Testis (tissue), 2 donors: ENCODE measurements at regions not wholly inside any gene's neighbourhood (a gene's known extent, or its start where the extent isn't known, plus 50 kb on each side); places are given as distances from the start of the nearest gene placed in this dataset.

ENCODE experiments used
- DNase-seq: peaks from one replicate; pipeline ENCODE4 v3.0.0-alpha.2; 2019
- H3K27ac ChIP-seq, 2 donors: fragments of 200-600 bp; sonication (generic); one replicate each; pipeline ENCODE4 v1.5.1; 2019
- H3K27me3 ChIP-seq: fragments of 200-600 bp; sonication (generic); one replicate; pipeline ENCODE4 v1.5.1; 2019
- H3K36me3 ChIP-seq: fragments of 200-600 bp; sonication (generic); one replicate; pipeline ENCODE4 v1.5.1; 2017; ENCODE audit warnings: low read depth; ENCODE audit errors: missing control alignments
- H3K4me1 ChIP-seq: fragments of 200-600 bp; sonication (generic); one replicate; pipeline ENCODE4 v1.5.1; 2019
- H3K4me3 ChIP-seq, 2 donors: fragments of 200-600 bp; sonication (generic); one replicate each; pipeline ENCODE4 v1.5.1; 2017 to 2019
- H3K9me3 ChIP-seq: fragments of 200-600 bp; sonication (generic); one replicate; pipeline ENCODE4 v1.5.1; 2017
- CTCF ChIP-seq, 3 experiments: fragments of 450-650 bp in 2 of 3; fragments of 200-600 bp in 1 of 3; sonication (generic) in 1 of 3; IDR thresholded peaks; one replicate each; pipeline ENCODE4 v1.5.1; 2016 to 2019; ENCODE audit warnings: antibody characterized with exemption in 3 of 3, mild to moderate bottlenecking in 2 of 3, moderate library complexity in 1 of 3
- POLR2A ChIP-seq: fragments of 450-650 bp; IDR thresholded peaks from one replicate; pipeline ENCODE4 v1.6.1; 2017; ENCODE audit warnings: antibody characterized with exemption, mild to moderate bottlenecking, moderate library complexity
- WGBS, 2 donors: methylation state at CpG; one replicate each; pipeline ENCODE4 v1.1.5; 2018; 5-methylcytosine and 5-hydroxymethylcytosine counted together
- intact Hi-C: fragments of 100-400 bp; cut with DNase I; formaldehyde crosslinking; loops from one replicate; pipeline ENCODE4 v1.15.1; 2023; ENCODE audit warnings: low total_unique reads

GRCh38 chr11:135031205-135031989 is 619.4 kb upstream of the B3GAT1 start:
- Histone ChIP-seq H3K27ac (no peak overlapping the region), H3K27me3 (no peaks in the 10 kb centered on the region), H3K9me3 (no peaks in the 10 kb centered on the region), H3K4me3 (no peak overlapping the region), H3K4me1 (no peaks in the 10 kb centered on the region), H3K36me3 (no peaks in the 10 kb centered on the region)
- intact Hi-C loops: no loop called here
- WGBS, 2 donors: 70 to 72% methylated on average over 8 of the region's 8 CpGs
- DNase-seq: no peak
- no peak for TF ChIP-seq CTCF (IDR thresholded peaks at IDR 0.05)
- TF ChIP-seq POLR2A: no peak

- Histone ChIP-seq H3K36me3 (no peaks in the 10 kb centered on the region), H3K9me3 (no peaks in the 10 kb centered on the region), H3K27ac (no peak overlapping the region), H3K27me3 (no peaks in the 10 kb centered on the region), H3K4me3 (no peak overlapping the region), H3K4me1 (no peaks in the 10 kb centered on the region)
- intact Hi-C loops: no loop called here
- 15 to 26% methylated on average over 5 of the region's 5 CpGs for WGBS, 2 donors
- TF ChIP-seq POLR2A (no peak), CTCF (IDR thresholded peaks at IDR 0.05) (no peak)
- DNase-seq: peak; percentile 64
Observed at GRCh38 chr11:135027461-135027860, 615.4 kb upstream of the B3GAT1 start.

GRCh38 chr11:135023499-135023898 is 611.5 kb upstream of the B3GAT1 start:
- WGBS, 2 donors: 78 to 82% methylated on average over 2 of the region's 2 CpGs
- Histone ChIP-seq H3K36me3 (no peaks in the 10 kb centered on the region), H3K27me3 (no peaks in the 10 kb centered on the region), H3K4me1 (no peaks in the 10 kb centered on the region), H3K27ac (no peak overlapping the region), H3K4me3 (no peak overlapping the region), H3K9me3 (no peaks in the 10 kb centered on the region)
- intact Hi-C loops: no loop called here
- no peak for DNase-seq
- TF ChIP-seq CTCF (IDR thresholded peaks at IDR 0.05) (no peak), POLR2A (no peak)

- TF ChIP-seq POLR2A (no peak), CTCF (IDR thresholded peaks at IDR 0.05) (no peak)
- Histone ChIP-seq H3K4me3 (no peak overlapping the region), H3K27ac (no peak overlapping the region), H3K27me3 (no peaks in the 10 kb centered on the region), H3K4me1 (no peaks in the 10 kb centered on the region), H3K9me3 (no peaks in the 10 kb centered on the region), H3K36me3 (no peaks in the 10 kb centered on the region)
- DNase-seq: no peak
- intact Hi-C loops: no loop called here
- 71 to 85% methylated on average over 4 of the region's 4 CpGs for WGBS, 2 donors
Observed at GRCh38 chr11:135022454-135022853, 610.4 kb upstream of the B3GAT1 start.

GRCh38 chr11:135019899-135020298 is 607.9 kb upstream of the B3GAT1 start:
- H3K4me1 ChIP-seq: no peaks in the 10 kb centered on the region
- H3K27me3 ChIP-seq: no peaks in the 10 kb centered on the region
- 52 to 79% methylated on average over 4 of the region's 4 CpGs for WGBS, 2 donors
- no peak for TF ChIP-seq POLR2A
- no peak for TF ChIP-seq CTCF (IDR thresholded peaks at IDR 0.05)
- no peak overlapping the region for H3K27ac ChIP-seq
- intact Hi-C loops: no loop called here
- H3K4me3 ChIP-seq: no peak overlapping the region
- H3K9me3 ChIP-seq: no peaks in the 10 kb centered on the region
- no peaks in the 10 kb centered on the region for H3K36me3 ChIP-seq
- no peak for DNase-seq
